ENCODE measurements at regions not wholly inside any gene's neighbourhood (a gene's known extent, or its start where the extent isn't known, plus 50 kb on each side); places are given as distances from the start of the nearest gene placed in this dataset.
"Not testable (repeated sequence)": the region's sequence is repeated elsewhere in the genome, so short reads cannot be mapped to it uniquely, and the experiment has no call there.

DNA sequence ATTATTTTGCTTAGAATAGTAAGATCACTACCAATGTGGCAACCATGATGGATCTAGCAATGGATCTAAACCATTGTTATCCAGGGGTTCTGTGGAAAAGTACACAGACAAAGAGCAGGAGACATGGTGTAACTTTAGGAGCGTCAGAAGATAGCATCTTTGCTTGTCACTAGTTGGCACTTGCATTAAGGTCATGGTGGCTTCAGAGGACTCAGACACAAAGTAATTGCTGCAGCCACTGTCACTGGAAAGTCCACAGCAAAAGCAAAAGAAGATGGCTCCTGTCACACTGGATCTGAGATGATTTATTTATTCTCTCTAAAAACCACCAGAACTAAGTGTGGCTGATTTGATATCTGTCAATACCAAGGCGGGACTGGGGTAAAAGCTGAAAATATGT is 93.3 kb upstream of the PCDH20 start:
- no peak overlapping the region for H3K4me3 ChIP-seq
- no peaks in the 10 kb centered on the region for H3K9me3 ChIP-seq
- H4K20me1 ChIP-seq = no peaks in the 10 kb centered on the region
- H3K4me1 ChIP-seq = no peaks in the 10 kb centered on the region
- H3K27me3 ChIP-seq = no peaks in the 10 kb centered on the region
- H3K27ac ChIP-seq = no peak overlapping the region
- H3K36me3 ChIP-seq = no peaks in the 10 kb centered on the region
- H3K4me2 ChIP-seq = no peak overlapping the region
- H3K9ac ChIP-seq = no peak overlapping the region
- no peak for TF ChIP-seq Cebpa-rat (IDR thresholded peaks at IDR 0.05)

DNA sequence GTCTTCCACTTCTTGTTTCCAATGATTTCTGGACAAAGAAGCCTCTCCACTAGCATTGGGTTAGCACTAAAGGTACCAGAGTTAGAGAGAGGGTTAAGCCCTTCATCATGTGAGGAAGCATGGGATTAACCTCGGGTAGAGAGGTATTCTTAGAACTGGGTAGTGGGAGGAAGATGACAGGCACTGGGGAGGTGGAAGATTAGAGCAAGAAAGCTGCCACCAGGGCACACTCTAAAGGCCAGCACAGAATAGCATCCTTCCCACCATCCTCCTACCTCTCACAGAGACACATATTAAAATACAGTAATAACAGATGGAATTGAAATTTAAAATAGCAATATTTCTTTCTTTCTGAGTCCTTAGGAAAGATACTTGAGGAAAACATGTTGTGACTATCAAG is 84.5 kb upstream of the PCDH20 start:
- H3K27me3 ChIP-seq = no peaks in the 10 kb centered on the region
- H3K4me2 ChIP-seq = no peak overlapping the region
- H3K9me3 ChIP-seq = no peaks in the 10 kb centered on the region
- H3K4me1 ChIP-seq = no peaks in the 10 kb centered on the region
- H3K4me3 ChIP-seq = no peak overlapping the region
- H4K20me1 ChIP-seq = no peaks in the 10 kb centered on the region
- no peak overlapping the region for H3K27ac ChIP-seq
- TF ChIP-seq Cebpa-rat (IDR thresholded peaks at IDR 0.05) = no peak
- no peaks in the 10 kb centered on the region for H3K36me3 ChIP-seq
- H3K9ac ChIP-seq = no peak overlapping the region

DNA sequence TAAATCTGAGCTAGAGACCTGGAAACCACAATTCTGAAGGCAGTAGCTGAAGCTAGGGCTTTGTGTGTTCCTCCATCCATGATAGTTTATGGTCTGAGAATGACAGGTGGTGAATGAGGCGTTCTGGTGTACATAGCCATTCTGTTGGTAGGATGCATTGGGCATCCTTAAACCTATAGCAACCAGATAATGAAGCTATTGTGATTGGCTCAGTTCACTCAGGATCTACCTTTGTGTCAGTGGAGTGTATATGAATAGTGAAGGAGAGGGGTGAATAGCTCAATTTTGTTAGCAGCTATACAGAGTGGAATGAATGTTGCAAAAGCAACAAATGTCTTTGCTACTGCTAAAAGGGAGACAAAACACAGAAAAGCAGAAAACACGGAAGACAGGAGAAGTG is 80.0 kb upstream of the PCDH20 start:
- Histone ChIP-seq H3K4me2 (no peak overlapping the region), H3K9ac (no peak overlapping the region), H3K27me3 (no peaks in the 10 kb centered on the region), H3K36me3 (no peaks in the 10 kb centered on the region), H3K4me1 (no peaks in the 10 kb centered on the region), H3K9me3 (no peaks in the 10 kb centered on the region), H3K4me3 (no peak overlapping the region), H3K27ac (no peak overlapping the region), H4K20me1 (no peaks in the 10 kb centered on the region)
- no peak for TF ChIP-seq Cebpa-rat (IDR thresholded peaks at IDR 0.05)

DNA sequence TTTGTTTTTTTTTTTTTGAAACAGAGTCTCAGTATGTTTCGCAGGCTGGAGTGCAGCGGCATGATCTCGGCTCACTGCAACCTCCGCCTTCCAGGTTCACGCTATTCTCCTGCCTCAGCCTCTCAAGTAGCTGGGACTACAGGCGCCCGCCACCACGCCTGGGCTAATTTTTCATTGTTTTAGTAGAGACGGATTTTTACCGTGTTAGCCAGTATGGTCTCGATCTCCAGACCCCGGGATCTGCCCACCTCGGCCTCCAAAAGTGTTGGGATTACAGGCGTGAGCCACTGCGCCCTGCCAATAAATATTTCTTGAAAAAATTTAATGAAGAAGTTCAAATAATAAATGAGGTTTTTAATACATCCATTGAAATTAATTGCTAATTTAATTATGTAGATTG is 77.9 kb upstream of the PCDH20 start:
- H3K27me3 ChIP-seq, H3K36me3 ChIP-seq, H3K9ac ChIP-seq, H3K27ac ChIP-seq, H3K4me1 ChIP-seq, H3K4me2 ChIP-seq, H3K9me3 ChIP-seq, H3K4me3 ChIP-seq, H4K20me1 ChIP-seq: not testable (repeated sequence)

DNA sequence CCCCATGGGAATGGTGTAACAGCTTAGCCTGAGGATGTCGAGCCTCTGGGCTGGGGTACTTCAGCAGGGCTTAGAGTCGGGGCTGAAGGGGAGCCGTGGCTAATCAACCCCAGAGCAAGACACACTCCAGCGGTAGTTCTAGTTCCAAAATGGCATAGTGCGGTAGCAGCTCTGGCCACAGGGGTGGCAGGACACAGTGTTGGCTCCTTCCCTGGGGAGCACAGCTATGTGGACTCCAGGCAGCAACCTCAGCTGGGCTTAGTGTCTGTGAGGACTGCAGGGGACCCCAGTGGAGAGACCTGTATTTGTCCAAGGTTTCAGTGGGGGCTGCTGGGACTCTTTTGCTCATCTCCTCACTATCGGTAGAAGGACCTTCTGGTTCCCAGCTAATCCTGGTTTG is 70.8 kb upstream of the PCDH20 start:
- Histone ChIP-seq H3K27ac (no peak overlapping the region), H3K4me1 (no peaks in the 10 kb centered on the region), H3K4me2 (no peak overlapping the region), H4K20me1 (no peaks in the 10 kb centered on the region), H3K36me3 (no peaks in the 10 kb centered on the region), H3K9ac (no peak overlapping the region), H3K4me3 (no peak overlapping the region), H3K27me3 (no peaks in the 10 kb centered on the region), H3K9me3 (no peaks in the 10 kb centered on the region)
- no peak for TF ChIP-seq Cebpa-rat (IDR thresholded peaks at IDR 0.05)

DNA sequence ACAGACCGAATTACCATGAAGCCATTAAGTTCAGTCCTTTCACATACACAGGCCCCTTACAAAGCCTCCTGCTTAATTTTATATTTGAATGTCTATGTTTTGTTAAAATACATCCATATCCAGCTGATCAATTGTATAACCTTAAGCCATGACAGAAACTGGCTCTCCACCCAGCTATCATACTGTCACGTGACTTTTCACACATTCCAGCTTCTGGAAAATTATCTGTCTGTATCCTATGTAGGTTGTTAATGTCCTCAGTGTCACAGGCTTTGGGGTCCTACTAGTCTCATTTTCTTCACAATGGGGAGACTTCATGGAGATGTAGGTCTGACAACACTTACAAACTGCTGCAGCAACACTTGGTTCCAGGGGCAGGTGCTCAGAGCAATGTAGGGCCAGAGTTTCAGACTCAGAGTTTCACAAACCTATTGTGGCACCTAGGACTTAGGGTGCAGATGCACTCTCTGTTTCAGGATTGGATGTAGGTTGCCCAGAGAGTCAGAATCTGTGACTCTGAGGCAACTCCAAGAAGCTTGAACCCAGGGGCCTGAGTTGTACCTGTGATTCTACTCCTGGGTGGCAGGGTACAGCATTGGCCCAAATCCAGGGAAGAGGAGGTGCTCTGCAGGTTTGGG is 69.6 kb upstream of the PCDH20 start:
- H3K36me3 ChIP-seq = no peaks in the 10 kb centered on the region
- no peak for TF ChIP-seq Cebpa-rat (IDR thresholded peaks at IDR 0.05)
- H3K4me1 ChIP-seq = no peaks in the 10 kb centered on the region
- H4K20me1 ChIP-seq = no peaks in the 10 kb centered on the region
- H3K27me3 ChIP-seq = no peaks in the 10 kb centered on the region
- H3K4me3 ChIP-seq = no peak overlapping the region
- no peak overlapping the region for H3K9ac ChIP-seq
- H3K9me3 ChIP-seq = no peaks in the 10 kb centered on the region
- no peak overlapping the region for H3K4me2 ChIP-seq
- H3K27ac ChIP-seq = no peak overlapping the region

DNA sequence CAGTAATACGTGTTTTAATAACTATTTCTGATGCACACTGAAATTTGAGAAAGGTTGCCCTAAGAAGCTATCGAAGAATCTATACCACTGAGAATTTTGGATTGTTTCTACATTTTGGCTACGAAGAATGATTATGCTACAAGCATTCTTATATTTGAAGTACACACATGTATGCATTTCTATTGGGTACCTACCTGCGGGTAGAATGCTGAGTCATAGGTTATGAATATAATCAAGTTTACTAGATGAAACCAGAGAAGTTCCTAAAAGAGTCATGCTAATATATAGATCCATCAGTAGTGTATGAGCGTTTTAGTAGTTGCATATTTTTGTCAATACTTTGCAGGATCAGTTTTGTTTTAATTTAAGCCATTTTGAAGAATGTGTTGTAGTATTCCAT is 62.0 kb upstream of the PCDH20 start:
- H3K27ac ChIP-seq = no peak overlapping the region
- no peaks in the 10 kb centered on the region for H3K36me3 ChIP-seq
- no peak for TF ChIP-seq Cebpa-rat (IDR thresholded peaks at IDR 0.05)
- no peaks in the 10 kb centered on the region for H3K27me3 ChIP-seq
- H3K4me1 ChIP-seq = no peaks in the 10 kb centered on the region
- no peak overlapping the region for H3K9ac ChIP-seq
- no peak overlapping the region for H3K4me2 ChIP-seq
- H3K9me3 ChIP-seq = no peaks in the 10 kb centered on the region
- no peak overlapping the region for H3K4me3 ChIP-seq
- H4K20me1 ChIP-seq = no peaks in the 10 kb centered on the region

DNA sequence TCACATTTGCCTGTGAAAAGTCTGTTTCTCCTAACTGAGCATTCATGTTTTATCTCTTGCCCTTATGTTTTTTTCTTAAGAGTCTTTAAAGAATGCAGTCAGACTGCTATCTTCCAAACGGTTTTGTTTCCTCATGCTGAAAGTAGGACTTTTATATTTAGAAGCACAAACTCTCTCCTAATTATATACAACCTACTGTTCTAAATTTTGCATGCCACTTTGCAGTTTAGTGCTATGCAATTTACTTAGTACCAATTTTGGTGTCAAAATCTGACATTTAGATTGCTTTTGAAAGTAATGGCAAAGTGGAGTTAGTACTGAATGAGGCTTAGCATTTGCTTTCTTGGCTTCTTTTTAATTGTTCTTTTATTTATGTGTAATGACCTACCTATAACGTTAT is 55.1 kb upstream of the PCDH20 start:
- Histone ChIP-seq H3K4me3 (no peak overlapping the region), H3K27me3 (no peaks in the 10 kb centered on the region), H3K36me3 (no peaks in the 10 kb centered on the region), H3K4me2 (no peak overlapping the region), H3K9me3 (no peaks in the 10 kb centered on the region), H4K20me1 (no peaks in the 10 kb centered on the region), H3K27ac (no peak overlapping the region), H3K9ac (no peak overlapping the region), H3K4me1 (no peaks in the 10 kb centered on the region)
- TF ChIP-seq Cebpa-rat (IDR thresholded peaks at IDR 0.05) = no peak

DNA sequence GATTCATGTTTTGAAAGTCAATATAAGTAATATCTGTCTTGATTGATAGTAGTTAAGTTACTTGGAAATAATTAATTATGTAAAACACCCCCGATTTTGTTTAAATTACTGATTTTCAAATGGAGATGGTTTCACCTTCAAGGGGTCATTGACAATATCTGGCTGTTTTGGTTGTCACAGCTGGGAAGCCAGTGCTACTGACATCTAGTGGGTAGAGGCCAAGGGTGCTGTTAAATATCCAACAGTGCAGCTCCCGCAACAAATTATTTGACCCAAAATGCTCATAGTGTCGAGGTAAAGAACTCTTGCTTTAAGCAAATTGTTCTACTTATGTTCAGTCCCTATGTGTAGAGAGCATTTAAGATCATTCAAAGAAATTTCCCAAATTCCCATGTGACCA is 50.6 kb upstream of the PCDH20 start:
- no peak overlapping the region for H3K4me2 ChIP-seq

More for the DNA sequence above, 50.6 kb upstream of the PCDH20 start:
- Histone ChIP-seq H3K9me3 (no peaks in the 10 kb centered on the region), H3K36me3 (no peaks in the 10 kb centered on the region), H3K9ac (no peak overlapping the region), H4K20me1 (no peaks in the 10 kb centered on the region), H3K27ac (no peak overlapping the region), H3K4me3 (no peak overlapping the region), H3K4me1 (no peaks in the 10 kb centered on the region), H3K27me3 (no peaks in the 10 kb centered on the region)
- TF ChIP-seq Cebpa-rat (IDR thresholded peaks at IDR 0.05) = no peak

Measured in BLaER1 (cell line).